ENCODE measurements at regions not wholly inside any gene's neighbourhood (a gene's known extent, or its start where the extent isn't known, plus 50 kb on each side); places are given as distances from the start of the nearest gene placed in this dataset.

DNA sequence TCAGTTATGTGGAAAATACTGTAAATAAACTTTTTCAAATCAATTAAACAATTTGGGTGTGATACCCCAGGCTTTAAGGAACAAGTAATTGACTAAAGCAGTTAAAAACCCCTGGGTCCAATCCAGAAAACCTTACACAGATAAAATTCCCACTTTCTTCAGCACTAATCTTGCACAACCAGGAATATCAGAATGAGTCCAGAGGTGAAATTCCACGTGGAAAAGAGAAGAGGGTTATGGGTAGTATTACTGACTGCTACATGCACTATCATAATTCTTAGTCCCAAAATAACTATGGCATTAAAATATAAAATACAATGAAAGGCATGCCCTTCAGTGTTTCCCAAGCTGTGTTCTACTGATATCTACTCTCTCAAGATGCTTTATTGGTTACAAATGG, 135.7 kb upstream of the STEAP4 start:
- Histone ChIP-seq H3K9me3 (ENCODE audit: control insufficient read depth, insufficient read depth, low read depth, low read length) (no peaks in the 10 kb centered on the region), H3K9ac (ENCODE audit: low read length) (no peak overlapping the region), H3K27ac (ENCODE audit: low read depth, low read length) (no peak overlapping the region), H3K27me3 (ENCODE audit: control insufficient read depth, insufficient read depth, low read length) (no peaks in the 10 kb centered on the region), H3K4me1 (ENCODE audit: control insufficient read depth, insufficient read depth, low read length) (peaks cover 3% of the 10 kb centered on the region; the same call in 1 of the 2 replicates), H3K4me3 (ENCODE audit: low read depth, low read length) (no peak overlapping the region), H3K36me3 (ENCODE audit: control insufficient read depth, insufficient read depth, low read length) (no peaks in the 10 kb centered on the region)

- H3K27me3 ChIP-seq (ENCODE audit: control insufficient read depth, insufficient read depth, low read length) = no peaks in the 10 kb centered on the region
- H3K4me3 ChIP-seq (ENCODE audit: low read depth, low read length) = no peak overlapping the region
- H3K27ac ChIP-seq (ENCODE audit: low read depth, low read length) = no peak overlapping the region
- H3K9me3 ChIP-seq (ENCODE audit: control insufficient read depth, insufficient read depth, low read depth, low read length) = no peaks in the 10 kb centered on the region
- H3K4me1 ChIP-seq (ENCODE audit: control insufficient read depth, insufficient read depth, low read length) = no peaks in the 10 kb centered on the region
- no peaks in the 10 kb centered on the region for H3K36me3 ChIP-seq (ENCODE audit: control insufficient read depth, insufficient read depth, low read length)
- no peak overlapping the region for H3K9ac ChIP-seq (ENCODE audit: low read length)
Observed at GRCh38 chr7:88437132-88437531, 130.4 kb upstream of the STEAP4 start.

DNA sequence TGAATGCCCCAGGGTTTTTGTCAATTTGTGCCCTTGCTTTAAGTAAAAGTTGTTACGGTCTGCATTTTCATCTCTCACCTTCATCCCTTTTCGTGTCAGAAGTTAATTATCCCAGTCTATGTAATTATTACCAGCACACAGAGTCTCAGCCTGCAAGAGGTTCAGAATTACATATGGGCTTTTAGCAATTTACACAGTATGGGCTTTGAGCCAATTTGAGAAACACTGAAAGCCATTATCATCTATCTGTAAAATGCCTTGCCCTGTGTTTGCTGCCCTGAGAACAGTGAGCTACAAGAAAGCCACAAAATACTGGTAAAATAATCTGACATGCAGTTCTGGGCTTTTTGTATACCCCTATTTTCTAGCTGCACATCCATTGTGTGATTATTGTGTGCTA, 125.6 kb upstream of the STEAP4 start:
- no peak overlapping the region for H3K27ac ChIP-seq (ENCODE audit: low read depth, low read length)

DNA sequence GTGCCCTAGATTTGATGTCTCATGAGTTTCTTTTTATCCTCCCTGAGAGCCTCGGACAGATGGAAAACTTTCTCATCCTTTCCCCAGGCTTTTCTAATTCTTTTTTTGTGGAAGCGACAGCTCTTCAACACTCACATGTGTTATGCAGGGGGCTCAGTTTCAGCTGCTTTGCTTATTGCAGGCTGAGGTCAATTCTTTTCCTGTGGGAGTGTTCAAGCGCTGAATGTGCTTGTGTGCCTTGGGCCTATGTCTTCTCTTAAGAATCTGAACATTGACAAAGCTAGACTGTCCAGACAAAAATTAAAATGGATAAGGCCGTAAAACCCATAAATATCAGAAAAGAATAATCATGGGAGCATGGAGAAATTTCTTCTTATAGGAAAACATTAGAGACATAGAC, 125.2 kb upstream of the STEAP4 start:
- Histone ChIP-seq H3K4me1 (ENCODE audit: control insufficient read depth, insufficient read depth, low read length) (no peaks in the 10 kb centered on the region), H3K4me3 (ENCODE audit: low read depth, low read length) (no peak overlapping the region), H3K27me3 (ENCODE audit: control insufficient read depth, insufficient read depth, low read length) (no peaks in the 10 kb centered on the region), H3K9ac (ENCODE audit: low read length) (no peak overlapping the region), H3K9me3 (ENCODE audit: control insufficient read depth, insufficient read depth, low read depth, low read length) (no peaks in the 10 kb centered on the region), H3K27ac (ENCODE audit: low read depth, low read length) (no peak overlapping the region), H3K36me3 (ENCODE audit: control insufficient read depth, insufficient read depth, low read length) (no peaks in the 10 kb centered on the region)

More for the DNA sequence above, 125.6 kb upstream of the STEAP4 start:
- H3K4me1 ChIP-seq (ENCODE audit: control insufficient read depth, insufficient read depth, low read length) = no peaks in the 10 kb centered on the region
- no peak overlapping the region for H3K9ac ChIP-seq (ENCODE audit: low read length)
- H3K4me3 ChIP-seq (ENCODE audit: low read depth, low read length) = no peak overlapping the region
- no peaks in the 10 kb centered on the region for H3K9me3 ChIP-seq (ENCODE audit: control insufficient read depth, insufficient read depth, low read depth, low read length)
- no peaks in the 10 kb centered on the region for H3K27me3 ChIP-seq (ENCODE audit: control insufficient read depth, insufficient read depth, low read length)
- H3K36me3 ChIP-seq (ENCODE audit: control insufficient read depth, insufficient read depth, low read length) = no peaks in the 10 kb centered on the region

GRCh38 chr7:88429382-88429781, 122.7 kb upstream of the STEAP4 start:
- H3K4me3 ChIP-seq (ENCODE audit: low read depth, low read length) = no peak overlapping the region
- H3K9ac ChIP-seq (ENCODE audit: low read length) = no peak overlapping the region
- no peak overlapping the region for H3K27ac ChIP-seq (ENCODE audit: low read depth, low read length)
- no peaks in the 10 kb centered on the region for H3K4me1 ChIP-seq (ENCODE audit: control insufficient read depth, insufficient read depth, low read length)
- H3K9me3 ChIP-seq (ENCODE audit: control insufficient read depth, insufficient read depth, low read depth, low read length) = no peaks in the 10 kb centered on the region
- H3K36me3 ChIP-seq (ENCODE audit: control insufficient read depth, insufficient read depth, low read length) = no peaks in the 10 kb centered on the region
- H3K27me3 ChIP-seq (ENCODE audit: control insufficient read depth, insufficient read depth, low read length) = no peaks in the 10 kb centered on the region

DNA sequence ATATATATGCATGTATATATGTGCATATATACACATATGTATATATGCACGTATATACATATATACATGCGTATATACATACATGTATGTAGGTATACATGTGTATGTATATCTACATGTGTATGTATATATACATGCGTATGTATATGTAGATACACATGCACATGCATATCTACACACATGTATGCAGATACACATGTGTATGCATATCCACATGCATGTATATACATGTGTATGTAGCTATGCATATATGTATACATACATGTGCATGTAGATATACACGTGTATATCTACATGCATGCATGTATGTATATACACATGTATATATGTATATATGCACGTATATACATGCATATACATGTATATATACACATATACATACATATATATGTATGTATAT, 95.8 kb upstream of the STEAP4 start:
- Histone ChIP-seq H3K9ac (ENCODE audit: low read length) (no peak overlapping the region), H3K27me3 (ENCODE audit: control insufficient read depth, insufficient read depth, low read length) (no peaks in the 10 kb centered on the region), H3K36me3 (ENCODE audit: control insufficient read depth, insufficient read depth, low read length) (no peaks in the 10 kb centered on the region), H3K9me3 (ENCODE audit: control insufficient read depth, insufficient read depth, low read depth, low read length) (no peaks in the 10 kb centered on the region), H3K4me1 (ENCODE audit: control insufficient read depth, insufficient read depth, low read length) (no peaks in the 10 kb centered on the region; the same call in 1 of the 2 replicates), H3K4me3 (ENCODE audit: low read depth, low read length) (no peak overlapping the region), H3K27ac (ENCODE audit: low read depth, low read length) (no peak overlapping the region)

GRCh38 chr7:88401009-88401623, 94.4 kb upstream of the STEAP4 start:
- Histone ChIP-seq H3K27ac (ENCODE audit: low read depth, low read length) (no peak overlapping the region), H3K36me3 (ENCODE audit: control insufficient read depth, insufficient read depth, low read length) (no peaks in the 10 kb centered on the region)

DNA sequence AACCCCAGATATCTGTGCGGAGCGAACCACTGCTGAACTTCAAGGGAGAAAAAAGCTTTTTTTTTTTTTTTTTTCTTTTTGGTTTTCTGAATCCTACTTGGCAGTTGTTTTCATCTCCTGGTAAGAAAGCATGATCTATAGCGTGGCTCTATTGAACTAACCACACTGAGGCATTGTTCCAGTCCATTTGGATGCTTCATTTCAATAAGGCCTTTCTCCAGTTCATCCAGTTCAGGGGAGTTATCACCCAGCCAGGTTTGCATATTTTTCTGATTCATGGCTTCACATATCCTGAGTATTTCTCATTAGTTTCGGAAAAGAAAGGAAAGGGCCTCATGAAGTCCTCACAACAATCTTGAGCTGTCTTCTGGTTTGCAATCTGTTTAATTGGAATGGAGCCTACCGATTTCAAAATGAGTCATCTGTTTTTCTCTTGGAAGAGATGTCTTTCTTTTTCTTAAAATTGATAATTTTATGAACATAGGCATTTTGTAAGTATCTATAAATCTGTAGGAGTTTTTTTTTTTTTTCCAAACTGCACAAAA, 93.1 kb upstream of the STEAP4 start:
- no peaks in the 10 kb centered on the region; the same call in 1 of the 2 replicates for H3K4me1 ChIP-seq (ENCODE audit: control insufficient read depth, insufficient read depth, low read length)
- H3K9ac ChIP-seq (ENCODE audit: low read length) = no peak overlapping the region
- H3K4me3 ChIP-seq (ENCODE audit: low read depth, low read length) = no peak overlapping the region
- no peaks in the 10 kb centered on the region for H3K36me3 ChIP-seq (ENCODE audit: control insufficient read depth, insufficient read depth, low read length)
- H3K27me3 ChIP-seq (ENCODE audit: control insufficient read depth, insufficient read depth, low read length) = no peaks in the 10 kb centered on the region
- H3K9me3 ChIP-seq (ENCODE audit: control insufficient read depth, insufficient read depth, low read depth, low read length) = no peaks in the 10 kb centered on the region
- H3K27ac ChIP-seq (ENCODE audit: low read depth, low read length) = no peak overlapping the region

More at GRCh38 chr7:88401009-88401623, 94.4 kb upstream of the STEAP4 start:
- Histone ChIP-seq H3K9ac (ENCODE audit: low read length) (no peak overlapping the region), H3K9me3 (ENCODE audit: control insufficient read depth, insufficient read depth, low read depth, low read length) (no peaks in the 10 kb centered on the region), H3K27me3 (ENCODE audit: control insufficient read depth, insufficient read depth, low read length) (no peaks in the 10 kb centered on the region), H3K4me1 (ENCODE audit: control insufficient read depth, insufficient read depth, low read length) (no peaks in the 10 kb centered on the region; the same call in 1 of the 2 replicates), H3K4me3 (ENCODE audit: low read depth, low read length) (no peak overlapping the region)

GRCh38 chr7:88399036-88399435, 92.3 kb upstream of the STEAP4 start:
- Histone ChIP-seq H3K27ac (ENCODE audit: low read depth, low read length) (no peak overlapping the region), H3K9me3 (ENCODE audit: control insufficient read depth, insufficient read depth, low read depth, low read length) (no peaks in the 10 kb centered on the region), H3K4me3 (ENCODE audit: low read depth, low read length) (no peak overlapping the region), H3K4me1 (ENCODE audit: control insufficient read depth, insufficient read depth, low read length) (no peaks in the 10 kb centered on the region; the same call in 1 of the 2 replicates), H3K36me3 (ENCODE audit: control insufficient read depth, insufficient read depth, low read length) (no peaks in the 10 kb centered on the region), H3K27me3 (ENCODE audit: control insufficient read depth, insufficient read depth, low read length) (no peaks in the 10 kb centered on the region), H3K9ac (ENCODE audit: low read length) (no peak overlapping the region)

- Histone ChIP-seq H3K9ac (ENCODE audit: low read length) (no peak overlapping the region), H3K9me3 (ENCODE audit: control insufficient read depth, insufficient read depth, low read depth, low read length) (no peaks in the 10 kb centered on the region), H3K4me1 (ENCODE audit: control insufficient read depth, insufficient read depth, low read length) (no peaks in the 10 kb centered on the region; the same call in 1 of the 2 replicates), H3K27me3 (ENCODE audit: control insufficient read depth, insufficient read depth, low read length) (no peaks in the 10 kb centered on the region), H3K27ac (ENCODE audit: low read depth, low read length) (no peak overlapping the region), H3K4me3 (ENCODE audit: low read depth, low read length) (no peak overlapping the region), H3K36me3 (ENCODE audit: control insufficient read depth, insufficient read depth, low read length) (no peaks in the 10 kb centered on the region)
Observed at GRCh38 chr7:88398459-88398858, 91.8 kb upstream of the STEAP4 start.

DNA sequence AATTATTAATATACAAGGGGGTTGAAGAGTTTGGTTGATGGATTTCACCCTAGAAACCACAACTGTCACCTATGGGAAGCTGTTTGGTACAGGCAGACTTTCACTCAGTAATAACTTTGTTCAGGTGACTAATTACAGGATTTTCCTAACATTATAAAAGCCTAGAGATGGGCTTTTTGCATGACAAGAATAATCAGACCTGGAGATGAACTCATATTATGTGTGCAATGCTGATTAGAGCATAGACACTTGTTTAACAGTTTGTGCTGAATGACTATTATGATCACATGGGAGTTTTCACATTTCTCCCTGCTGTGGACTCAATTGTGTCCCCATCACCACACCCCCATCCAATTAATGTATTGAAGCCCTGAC, 90.2 kb upstream of the STEAP4 start:
- H3K27ac ChIP-seq (ENCODE audit: low read depth, low read length) = no peak overlapping the region
- no peaks in the 10 kb centered on the region for H3K36me3 ChIP-seq (ENCODE audit: control insufficient read depth, insufficient read depth, low read length)
- no peaks in the 10 kb centered on the region; the same call in 1 of the 2 replicates for H3K4me1 ChIP-seq (ENCODE audit: control insufficient read depth, insufficient read depth, low read length)
- no peaks in the 10 kb centered on the region for H3K27me3 ChIP-seq (ENCODE audit: control insufficient read depth, insufficient read depth, low read length)
- H3K9me3 ChIP-seq (ENCODE audit: control insufficient read depth, insufficient read depth, low read depth, low read length) = no peaks in the 10 kb centered on the region
- no peak overlapping the region for H3K9ac ChIP-seq (ENCODE audit: low read length)
- no peak overlapping the region for H3K4me3 ChIP-seq (ENCODE audit: low read depth, low read length)
